Left ventricle myocardium inferior (tissue), 1 donor: ENCODE measurements at regions not wholly inside any gene's neighbourhood (a gene's known extent, or its start where the extent isn't known, plus 50 kb on each side); places are given as distances from the start of the nearest gene placed in this dataset.

Experiments used
- DNase-seq: peaks from one replicate; pipeline ENCODE4 v3.0.0-alpha.2; 2020
- H3K27ac ChIP-seq: fragments of 200-600 bp; replicated peaks from 2 replicates; pipeline ENCODE4 v1.8.0; 2021
- H3K27me3 ChIP-seq: fragments of 200-600 bp; 2 replicates; pipeline ENCODE4 v1.8.0; 2021; ENCODE audit warnings: low read depth
- H3K36me3 ChIP-seq: fragments of 200-600 bp; 2 replicates; pipeline ENCODE4 v1.8.0; 2021
- H3K4me1 ChIP-seq: fragments of 200-600 bp; 2 replicates; pipeline ENCODE4 v1.8.0; 2021
- H3K4me3 ChIP-seq: fragments of 200-600 bp; 2 replicates; pipeline ENCODE4 v1.8.0; 2021; ENCODE audit warnings: mild to moderate bottlenecking, moderate library complexity
- H3K9me3 ChIP-seq: fragments of 200-600 bp; replicated peaks from 2 replicates; pipeline ENCODE4 v1.8.0; 2021
- CTCF ChIP-seq: fragments of 200-600 bp; IDR thresholded peaks from 2 replicates; pipeline ENCODE4 v1.8.0; 2021; ENCODE audit warnings: antibody characterized with exemption, mild to moderate bottlenecking, borderline replicate concordance
- intact Hi-C: fragments of 100-400 bp; cut with micrococcal nuclease; formaldehyde crosslinking; loops from one replicate; pipeline ENCODE4 v1.11.0; 2022
- donor health status: DM: no; HTN: yes; CAD: no; lungs with severe emphysema.

- TF ChIP-seq CTCF, result no peak
- peaks cover 11% of the 10 kb centered on the region for H3K4me1 ChIP-seq
- no peak overlapping the region for H3K27ac ChIP-seq
- intact Hi-C loops, result no loop called here
- H3K27me3 ChIP-seq, result no peaks in the 10 kb centered on the region
- H3K36me3 ChIP-seq, result no peaks in the 10 kb centered on the region
- no peak overlapping the region for H3K4me3 ChIP-seq
- no peak for DNase-seq
- peaks cover 16% of the 10 kb centered on the region for H3K9me3 ChIP-seq
Observed at GRCh38 chr7:3232228-3232627, 68.8 kb upstream of the SDK1 start.

GRCh38 chr7:3233301-3233700 lies 67.8 kb upstream of the SDK1 start:
- no peak for DNase-seq
- Histone ChIP-seq H3K27ac (no peak overlapping the region), H3K27me3 (no peaks in the 10 kb centered on the region), H3K4me1 (peaks cover 11% of the 10 kb centered on the region), H3K9me3 (peaks cover 16% of the 10 kb centered on the region), H3K4me3 (no peak overlapping the region), H3K36me3 (no peaks in the 10 kb centered on the region)
- TF ChIP-seq CTCF, result no peak
- intact Hi-C loops, result no loop called here

- H3K27me3 ChIP-seq, result no peaks in the 10 kb centered on the region
- no peak for DNase-seq
- intact Hi-C loops, result no loop called here
- TF ChIP-seq CTCF, result no peak
- peaks cover 11% of the 10 kb centered on the region for H3K4me1 ChIP-seq
- no peaks in the 10 kb centered on the region for H3K36me3 ChIP-seq
- H3K4me3 ChIP-seq, result no peak overlapping the region
- H3K27ac ChIP-seq, result no peak overlapping the region
- H3K9me3 ChIP-seq, result peaks cover 16% of the 10 kb centered on the region
Observed at GRCh38 chr7:3234051-3234450, 67.0 kb upstream of the SDK1 start.

GRCh38 chr7:3234851-3235250 lies 66.2 kb upstream of the SDK1 start:
- Histone ChIP-seq H3K9me3 (peaks cover 16% of the 10 kb centered on the region), H3K27me3 (no peaks in the 10 kb centered on the region), H3K4me1 (peaks cover 11% of the 10 kb centered on the region), H3K4me3 (no peak overlapping the region), H3K36me3 (no peaks in the 10 kb centered on the region), H3K27ac (no peak overlapping the region)
- no peak for TF ChIP-seq CTCF
- DNase-seq, result no peak
- intact Hi-C loops, result no loop called here

GRCh38 chr7:3235322-3235721 lies 65.7 kb upstream of the SDK1 start:
- Histone ChIP-seq H3K27me3 (no peaks in the 10 kb centered on the region), H3K4me3 (no peak overlapping the region), H3K4me1 (peaks cover 11% of the 10 kb centered on the region), H3K27ac (no peak overlapping the region), H3K9me3 (peaks cover 16% of the 10 kb centered on the region), H3K36me3 (no peaks in the 10 kb centered on the region)
- TF ChIP-seq CTCF, result no peak
- DNase-seq, result no peak
- intact Hi-C loops, result no loop called here

- no peaks in the 10 kb centered on the region for H3K27me3 ChIP-seq
- no peak overlapping the region for H3K4me3 ChIP-seq
- intact Hi-C loops, result no loop called here
- H3K4me1 ChIP-seq, result peaks cover 11% of the 10 kb centered on the region
- H3K36me3 ChIP-seq, result no peaks in the 10 kb centered on the region
- H3K9me3 ChIP-seq, result peaks cover 16% of the 10 kb centered on the region
- H3K27ac ChIP-seq, result no peak overlapping the region
- TF ChIP-seq CTCF, result no peak
- no peak for DNase-seq
Observed at GRCh38 chr7:3236268-3236667, 64.8 kb upstream of the SDK1 start.
